GM23338 (cell line): ENCODE measurements at regions not wholly inside any gene's neighbourhood (a gene's known extent, or its start where the extent isn't known, plus 50 kb on each side); places are given as distances from the start of the nearest gene placed in this dataset.

ENCODE experiments used
- ATAC-seq: fragments of 200-7000 bp; cut with Tn5 transposase; 3 replicates; pipeline ENCODE4 v1.9.1; 2020
- DNase-seq: peaks from one replicate; pipeline ENCODE4 v3.0.0-alpha.2; 2015; ENCODE audit warnings: low spot score
- H2AFZ ChIP-seq: fragments of 200-600 bp; sonication (generic); 2 replicates; pipeline ENCODE4 v1.8.0; 2016; ENCODE audit warnings: antibody characterized with exemption, mild to moderate bottlenecking, moderate library complexity
- H3F3A ChIP-seq: fragments of 200-600 bp; sonication (generic); replicated peaks from 2 replicates; pipeline ENCODE4 v1.8.0; 2017; ENCODE audit warnings: antibody characterized with exemption, mixed run types, low read depth
- H3K27ac ChIP-seq: fragments of 200-600 bp; sonication (generic); 2 replicates; pipeline ENCODE4 v1.6.1; 2016; ENCODE audit warnings: low read depth
- H3K27me3 ChIP-seq: fragments of 200-600 bp; sonication (generic); 2 replicates; pipeline ENCODE4 v1.8.0; 2016; ENCODE audit warnings: mild to moderate bottlenecking, mixed run types, moderate library complexity; ENCODE audit not compliant: insufficient read depth
- H3K36me3 ChIP-seq: fragments of 200-600 bp; sonication (generic); 2 replicates; pipeline ENCODE4 v1.8.0; 2016; ENCODE audit warnings: mild to moderate bottlenecking; ENCODE audit not compliant: insufficient read depth
- H3K4me1 ChIP-seq: fragments of 200-600 bp; sonication (generic); 2 replicates; pipeline ENCODE4 v1.8.0; 2016; ENCODE audit warnings: mild to moderate bottlenecking, moderate library complexity; ENCODE audit not compliant: insufficient read depth
- H3K4me2 ChIP-seq: fragments of 200-600 bp; sonication (generic); 2 replicates; pipeline ENCODE4 v1.7.1; 2017; ENCODE audit warnings: mixed run types
- H3K4me3 ChIP-seq: fragments of 200-600 bp; sonication (generic); 2 replicates; pipeline ENCODE4 v1.6.1; 2016; ENCODE audit warnings: mixed run types
- H3K79me2 ChIP-seq: fragments of 200-600 bp; sonication (generic); replicated peaks from 2 replicates; pipeline ENCODE4 v1.8.0; 2017; ENCODE audit warnings: mild to moderate bottlenecking; ENCODE audit not compliant: insufficient read depth
- H3K9me2 ChIP-seq: fragments of 200-600 bp; sonication (generic); 2 replicates; pipeline ENCODE4 v1.8.0; 2017; ENCODE audit not compliant: insufficient read depth
- H4K20me1 ChIP-seq: fragments of 200-600 bp; sonication (generic); replicated peaks from 2 replicates; pipeline ENCODE4 v1.8.0; 2017; ENCODE audit warnings: mild to moderate bottlenecking; ENCODE audit not compliant: insufficient read depth
- H3K27ac Mint-ChIP-seq: 2 replicates; pipeline ENCODE4 v1.8.0; 2020; ENCODE audit warnings: inconsistent platforms, mild to moderate bottlenecking, moderate library complexity, mixed read lengths
- H3K27me3 Mint-ChIP-seq: 3 replicates; pipeline ENCODE4 v1.8.0; 2022; ENCODE audit warnings: low read depth, mild to moderate bottlenecking, moderate library complexity, mixed read lengths, inconsistent platforms; ENCODE audit not compliant: insufficient read depth, poor library complexity
- H3K36me3 Mint-ChIP-seq: 3 replicates; pipeline ENCODE4 v1.8.0; 2021; ENCODE audit warnings: low read depth, mild to moderate bottlenecking, inconsistent platforms, moderate library complexity, mixed read lengths
- H3K4me1 Mint-ChIP-seq: 3 replicates; pipeline ENCODE4 v1.8.0; 2020; ENCODE audit warnings: mild to moderate bottlenecking, inconsistent platforms, mixed read lengths
- H3K4me3 Mint-ChIP-seq: 3 replicates; pipeline ENCODE4 v1.8.0; 2021; ENCODE audit warnings: moderate library complexity, mild to moderate bottlenecking, inconsistent platforms, mixed read lengths
- H3K9me3 Mint-ChIP-seq: 3 replicates; pipeline ENCODE4 v1.8.0; 2020; ENCODE audit warnings: moderate library complexity, mild to moderate bottlenecking, inconsistent platforms, mixed read lengths
- CREB1 ChIP-seq: fragments of 250-450 bp; sonication (Bioruptor Pico); IDR thresholded peaks from 2 replicates; pipeline ENCODE4 v1.5.0; 2020; ENCODE audit warnings: low read depth, mild to moderate bottlenecking, moderate library complexity
- EZH2 ChIP-seq: fragments of 200-600 bp; sonication (generic); IDR thresholded peaks from one replicate; pipeline ENCODE4 v1.8.0; 2017; ENCODE audit warnings: antibody characterized with exemption, mild to moderate bottlenecking, low read depth; ENCODE audit not compliant: unreplicated experiment
- EZH2phosphoT487 ChIP-seq: fragments of 200-600 bp; sonication (generic); IDR thresholded peaks from one replicate; pipeline ENCODE4 v1.8.1; 2018; ENCODE audit warnings: antibody characterized with exemption; ENCODE audit not compliant: unreplicated experiment
- NANOG ChIP-seq: IDR thresholded peaks from 2 replicates; pipeline ENCODE4 v1.6.1; 2016; ENCODE audit warnings: antibody characterized with exemption, borderline replicate concordance
- POLR2AphosphoS5 ChIP-seq: IDR thresholded peaks from 2 replicates; pipeline ENCODE4 v1.6.1; 2016; ENCODE audit warnings: antibody characterized with exemption, low read depth
- STAT1 ChIP-seq: IDR thresholded peaks from one replicate; pipeline ENCODE4 v1.6.1; 2016; ENCODE audit warnings: antibody characterized with exemption; ENCODE audit not compliant: unreplicated experiment
- ZNF114 ChIP-seq: fragments of 250-450 bp; sonication (Bioruptor Pico); IDR thresholded peaks from 2 replicates; pipeline ENCODE4 v1.5.0; 2020; ENCODE audit warnings: mild to moderate bottlenecking, moderate library complexity
- ZNF331 ChIP-seq: fragments of 250-450 bp; sonication (Bioruptor Pico); IDR thresholded peaks from 2 replicates; pipeline ENCODE4 v1.5.0; 2020; ENCODE audit warnings: low read depth, mild to moderate bottlenecking, moderate library complexity
- TF ChIP-seq, protein P1 (sequence below): IDR thresholded peaks from one replicate; pipeline ENCODE4 v1.6.1; 2018; ENCODE audit warnings: antibody characterized with exemption; ENCODE audit not compliant: unreplicated experiment
- TF ChIP-seq, protein P2 (sequence below), 2 experiments: fragments of 200-600 bp in 1 of 2; sonication (generic) in 1 of 2; conservative IDR thresholded peaks; 2 replicates each; pipeline versions ENCODE4 v1.5.1 to v1.6.1; 2016 to 2017; ENCODE audit warnings: antibody characterized with exemption in 2 of 2, low read depth in 2 of 2, mild to moderate bottlenecking in 2 of 2, moderate library complexity in 1 of 2

DNA sequence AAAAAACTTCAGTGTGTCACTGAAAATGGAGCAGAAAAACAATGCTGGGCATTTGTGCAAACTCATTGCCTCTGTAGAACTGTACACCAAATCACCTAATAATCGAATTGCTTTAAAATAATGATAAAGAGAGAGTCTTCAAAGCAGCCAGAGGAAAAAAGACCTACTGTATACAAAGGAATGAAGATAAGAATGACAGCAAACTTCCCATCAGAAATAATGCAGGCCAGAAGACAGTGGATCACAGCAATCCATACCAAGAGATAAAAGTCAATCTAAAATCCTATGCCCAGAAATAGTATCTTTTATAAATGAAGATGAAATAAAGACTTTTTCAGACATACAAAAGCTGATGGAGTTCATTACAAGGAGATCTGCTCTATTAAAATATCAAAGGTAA lies 134.7 kb upstream of the VEPH1 start:
- H3K4me1 Mint-ChIP-seq: no peaks in the 10 kb centered on the region
- ATAC-seq (no peak), DNase-seq (no peak)
- no peak overlapping the region for H2AFZ ChIP-seq
- no peaks in the 10 kb centered on the region; the same call in 2 of the 3 replicates for H3K36me3 Mint-ChIP-seq
- H3K9me3 Mint-ChIP-seq: peaks cover 9% of the 10 kb centered on the region; the same call in 2 of the 3 replicates
- no peaks in the 10 kb centered on the region for H3K36me3 ChIP-seq
- no peaks in the 10 kb centered on the region for H3K79me2 ChIP-seq
- no peaks in the 10 kb centered on the region for H3F3A ChIP-seq
- no peak overlapping the region for H3K27ac ChIP-seq
- no peak overlapping the region for H3K27ac Mint-ChIP-seq
- no peak overlapping the region for H3K4me3 ChIP-seq
- H3K4me3 Mint-ChIP-seq: no peak overlapping the region
- no peaks in the 10 kb centered on the region for H3K4me1 ChIP-seq
- TF ChIP-seq EZH2phosphoT487: no peak
- no peaks in the 10 kb centered on the region for H3K27me3 ChIP-seq
- no peak overlapping the region for H3K4me2 ChIP-seq
- H3K27me3 Mint-ChIP-seq: peaks cover 1% of the 10 kb centered on the region
- H4K20me1 ChIP-seq: no peaks in the 10 kb centered on the region
- no peaks in the 10 kb centered on the region for H3K9me2 ChIP-seq

DNA sequence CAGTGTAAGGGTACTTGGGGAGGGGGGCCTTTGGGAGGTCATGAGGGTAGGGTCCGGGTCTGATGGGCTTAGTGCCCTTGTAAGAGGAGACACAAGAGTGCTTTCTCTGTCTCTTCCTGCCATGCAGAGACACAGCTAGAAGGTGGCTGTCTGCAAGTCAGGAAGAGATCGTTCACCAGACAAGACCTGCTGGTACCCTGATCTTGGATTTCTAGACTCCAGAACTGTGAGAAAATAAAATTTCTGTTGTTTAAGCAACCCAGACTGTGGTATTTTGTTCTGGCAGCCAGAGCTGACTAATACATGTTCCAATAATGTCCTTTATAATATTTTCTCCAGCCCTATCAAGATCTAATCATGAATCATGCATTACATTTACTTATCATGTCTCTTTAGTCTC lies 130.0 kb upstream of the VEPH1 start:
- Mint-ChIP-seq H3K4me3 (no peak overlapping the region), H3K9me3 (peaks cover 9% of the 10 kb centered on the region; the same call in 2 of the 3 replicates)

More for the DNA sequence above, 130.0 kb upstream of the VEPH1 start:
- Histone ChIP-seq H3K27me3 (no peaks in the 10 kb centered on the region), H3K27ac (no peak overlapping the region), H3K4me3 (no peak overlapping the region), H3K4me2 (no peak overlapping the region), H3K4me1 (no peaks in the 10 kb centered on the region), H4K20me1 (no peaks in the 10 kb centered on the region), H3F3A (no peaks in the 10 kb centered on the region), H3K36me3 (no peaks in the 10 kb centered on the region), H3K9me2 (no peaks in the 10 kb centered on the region), H2AFZ (no peak overlapping the region; the same call in 1 of the 2 replicates), H3K79me2 (no peaks in the 10 kb centered on the region)
- DNase-seq (no peak), ATAC-seq (no peak)
- H3K27ac Mint-ChIP-seq: no peak overlapping the region
- TF ChIP-seq, protein P1, sequence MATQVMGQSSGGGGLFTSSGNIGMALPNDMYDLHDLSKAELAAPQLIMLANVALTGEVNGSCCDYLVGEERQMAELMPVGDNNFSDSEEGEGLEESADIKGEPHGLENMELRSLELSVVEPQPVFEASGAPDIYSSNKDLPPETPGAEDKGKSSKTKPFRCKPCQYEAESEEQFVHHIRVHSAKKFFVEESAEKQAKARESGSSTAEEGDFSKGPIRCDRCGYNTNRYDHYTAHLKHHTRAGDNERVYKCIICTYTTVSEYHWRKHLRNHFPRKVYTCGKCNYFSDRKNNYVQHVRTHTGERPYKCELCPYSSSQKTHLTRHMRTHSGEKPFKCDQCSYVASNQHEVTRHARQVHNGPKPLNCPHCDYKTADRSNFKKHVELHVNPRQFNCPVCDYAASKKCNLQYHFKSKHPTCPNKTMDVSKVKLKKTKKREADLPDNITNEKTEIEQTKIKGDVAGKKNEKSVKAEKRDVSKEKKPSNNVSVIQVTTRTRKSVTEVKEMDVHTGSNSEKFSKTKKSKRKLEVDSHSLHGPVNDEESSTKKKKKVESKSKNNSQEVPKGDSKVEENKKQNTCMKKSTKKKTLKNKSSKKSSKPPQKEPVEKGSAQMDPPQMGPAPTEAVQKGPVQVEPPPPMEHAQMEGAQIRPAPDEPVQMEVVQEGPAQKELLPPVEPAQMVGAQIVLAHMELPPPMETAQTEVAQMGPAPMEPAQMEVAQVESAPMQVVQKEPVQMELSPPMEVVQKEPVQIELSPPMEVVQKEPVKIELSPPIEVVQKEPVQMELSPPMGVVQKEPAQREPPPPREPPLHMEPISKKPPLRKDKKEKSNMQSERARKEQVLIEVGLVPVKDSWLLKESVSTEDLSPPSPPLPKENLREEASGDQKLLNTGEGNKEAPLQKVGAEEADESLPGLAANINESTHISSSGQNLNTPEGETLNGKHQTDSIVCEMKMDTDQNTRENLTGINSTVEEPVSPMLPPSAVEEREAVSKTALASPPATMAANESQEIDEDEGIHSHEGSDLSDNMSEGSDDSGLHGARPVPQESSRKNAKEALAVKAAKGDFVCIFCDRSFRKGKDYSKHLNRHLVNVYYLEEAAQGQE: no peak
- TF ChIP-seq ZNF331 (CRISPR knock-in tag): no peak
- no peak for TF ChIP-seq CREB1
- no peak for TF ChIP-seq EZH2phosphoT487
- TF ChIP-seq STAT1: no peak
- TF ChIP-seq, protein P2, sequence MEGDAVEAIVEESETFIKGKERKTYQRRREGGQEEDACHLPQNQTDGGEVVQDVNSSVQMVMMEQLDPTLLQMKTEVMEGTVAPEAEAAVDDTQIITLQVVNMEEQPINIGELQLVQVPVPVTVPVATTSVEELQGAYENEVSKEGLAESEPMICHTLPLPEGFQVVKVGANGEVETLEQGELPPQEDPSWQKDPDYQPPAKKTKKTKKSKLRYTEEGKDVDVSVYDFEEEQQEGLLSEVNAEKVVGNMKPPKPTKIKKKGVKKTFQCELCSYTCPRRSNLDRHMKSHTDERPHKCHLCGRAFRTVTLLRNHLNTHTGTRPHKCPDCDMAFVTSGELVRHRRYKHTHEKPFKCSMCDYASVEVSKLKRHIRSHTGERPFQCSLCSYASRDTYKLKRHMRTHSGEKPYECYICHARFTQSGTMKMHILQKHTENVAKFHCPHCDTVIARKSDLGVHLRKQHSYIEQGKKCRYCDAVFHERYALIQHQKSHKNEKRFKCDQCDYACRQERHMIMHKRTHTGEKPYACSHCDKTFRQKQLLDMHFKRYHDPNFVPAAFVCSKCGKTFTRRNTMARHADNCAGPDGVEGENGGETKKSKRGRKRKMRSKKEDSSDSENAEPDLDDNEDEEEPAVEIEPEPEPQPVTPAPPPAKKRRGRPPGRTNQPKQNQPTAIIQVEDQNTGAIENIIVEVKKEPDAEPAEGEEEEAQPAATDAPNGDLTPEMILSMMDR (conservative IDR thresholded peaks at IDR 0.05; ENCODE audit: low read depth in 2 of 2): no peak
- TF ChIP-seq NANOG: no peak
- TF ChIP-seq EZH2: no peak
- TF ChIP-seq POLR2AphosphoS5: no peak
- no peak for TF ChIP-seq ZNF114
- H3K27me3 Mint-ChIP-seq: peaks cover 1% of the 10 kb centered on the region
- H3K4me1 Mint-ChIP-seq: no peaks in the 10 kb centered on the region
- H3K36me3 Mint-ChIP-seq: no peaks in the 10 kb centered on the region; the same call in 2 of the 3 replicates
